ENCODE measurements at regions not wholly inside any gene's neighbourhood (a gene's known extent, or its start where the extent isn't known, plus 50 kb on each side); places are given as distances from the start of the nearest gene placed in this dataset.

DNA sequence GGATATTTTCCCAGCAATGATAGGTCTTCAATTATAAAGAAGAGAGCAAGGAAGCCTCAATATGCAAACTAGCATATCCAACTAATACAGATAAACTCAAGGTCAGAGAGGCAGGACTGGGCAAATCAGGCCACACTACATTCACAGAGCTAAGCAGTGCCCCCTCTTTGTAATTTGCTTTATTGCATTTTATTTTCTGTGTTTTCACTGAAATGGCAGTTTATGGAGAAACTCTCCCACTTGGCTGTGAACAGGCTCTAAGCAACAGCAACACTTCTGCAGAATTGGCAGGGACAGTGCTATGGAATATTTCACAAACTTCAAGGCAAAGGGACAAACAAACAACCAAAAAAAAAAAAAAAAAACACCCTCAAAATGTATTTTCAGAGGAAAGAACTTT lies 93.4 kb upstream of the SOD1 start:
- no peak for DNase-seq (ENCODE audit: low spot score)

DNA sequence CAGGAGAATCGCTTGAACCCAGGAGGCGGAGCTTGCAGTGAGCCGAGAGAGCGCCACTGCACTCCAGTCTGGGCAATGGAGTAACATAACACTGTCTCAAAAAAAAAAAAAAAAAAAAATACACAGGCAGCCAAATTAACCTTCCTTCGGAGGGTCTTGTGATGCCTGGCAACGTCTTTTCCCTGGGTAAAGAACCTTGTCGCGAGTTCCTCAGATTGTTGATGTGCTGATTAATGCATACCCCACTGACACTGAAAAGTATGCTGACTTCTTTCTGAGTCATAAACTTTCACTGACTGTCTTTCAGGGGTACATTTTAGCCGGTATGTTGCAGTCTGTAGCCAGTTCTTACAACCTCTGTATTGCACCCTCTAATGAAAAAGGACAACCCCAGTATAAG lies 95.1 kb upstream of the SOD1 start:
- DNase-seq (ENCODE audit: low spot score) = no peak

DNA sequence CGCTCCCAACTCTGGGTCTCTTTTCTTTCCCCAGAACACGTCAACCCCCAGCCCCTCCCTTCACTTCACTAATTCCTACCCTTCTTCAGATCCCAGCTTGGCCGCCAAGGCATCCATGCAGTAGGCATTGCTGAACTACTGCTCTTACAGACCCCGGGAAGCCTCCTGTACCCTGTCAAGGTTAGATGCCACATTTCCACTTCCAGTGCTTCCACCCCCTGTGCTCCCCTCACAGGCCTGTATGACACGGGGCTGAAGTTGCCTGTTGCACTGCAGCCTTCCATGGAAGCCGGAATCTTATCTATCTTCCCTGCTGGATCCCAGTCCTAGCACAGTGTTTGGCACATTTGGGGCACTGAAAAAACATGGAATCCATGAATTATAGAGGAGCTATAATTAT lies 99.0 kb upstream of the SOD1 start:
- no peak for DNase-seq (ENCODE audit: low spot score)

DNA sequence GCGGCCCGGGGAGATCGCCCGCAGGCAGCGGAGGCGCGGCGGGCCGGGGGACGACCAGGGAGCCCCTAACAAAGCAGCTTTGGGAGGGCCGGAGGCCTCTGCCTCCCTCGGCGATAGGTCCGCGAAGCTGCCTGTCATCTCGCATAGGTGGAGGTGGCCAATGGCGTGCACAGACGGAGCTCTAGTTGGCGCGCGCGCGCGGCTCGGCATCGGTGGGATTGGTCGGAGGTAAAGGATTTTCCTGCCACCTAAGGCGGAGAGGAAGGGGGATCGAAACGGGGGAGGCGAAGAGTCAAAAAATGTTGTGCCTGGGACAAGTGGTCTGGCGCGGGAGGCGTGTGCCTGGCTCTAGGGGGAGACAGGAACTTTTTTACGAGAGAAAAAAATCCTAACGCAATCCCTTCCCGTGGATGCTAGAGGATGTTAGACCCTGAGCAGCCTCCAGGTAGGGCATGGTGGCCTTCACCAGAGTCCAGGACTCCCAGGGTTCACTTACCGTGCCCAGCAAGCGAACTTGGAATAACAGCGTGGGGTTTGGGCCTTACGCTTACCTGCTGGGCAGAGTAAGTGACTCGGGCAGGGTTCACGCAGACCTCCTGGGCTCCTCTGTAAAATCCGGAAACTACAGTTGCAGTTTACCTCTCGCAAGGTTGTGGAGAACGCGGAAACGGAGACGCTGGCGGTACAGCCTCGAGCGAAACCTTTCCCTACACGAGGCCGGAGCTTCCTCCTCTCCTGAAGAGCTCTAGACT lies 99.9 kb upstream of the SOD1 start:
- no peak for DNase-seq (ENCODE audit: low spot score)

DNA sequence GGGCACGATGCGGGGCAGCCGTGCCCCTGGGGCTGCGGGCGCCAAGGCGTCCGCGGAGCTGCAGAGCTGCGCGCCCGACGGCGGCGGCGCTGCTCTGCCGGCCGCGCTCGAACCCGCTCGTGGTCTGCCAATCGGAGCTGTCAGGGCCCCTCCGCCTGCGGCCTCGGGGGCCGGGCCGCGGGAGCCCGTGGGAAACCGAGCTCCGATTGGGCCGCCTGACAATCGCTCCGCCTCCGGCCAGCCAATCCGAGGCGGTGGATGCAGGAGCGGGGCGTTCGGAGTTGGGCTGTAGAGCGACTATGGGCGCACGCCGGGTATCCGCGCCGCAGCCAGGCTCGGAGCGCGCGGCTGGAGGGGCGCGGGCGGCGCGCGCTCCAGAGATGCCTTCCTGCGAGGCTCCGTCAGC lies 100.5 kb upstream of the SOD1 start:
- peak; percentile 19 for DNase-seq (ENCODE audit: low spot score)

DNA sequence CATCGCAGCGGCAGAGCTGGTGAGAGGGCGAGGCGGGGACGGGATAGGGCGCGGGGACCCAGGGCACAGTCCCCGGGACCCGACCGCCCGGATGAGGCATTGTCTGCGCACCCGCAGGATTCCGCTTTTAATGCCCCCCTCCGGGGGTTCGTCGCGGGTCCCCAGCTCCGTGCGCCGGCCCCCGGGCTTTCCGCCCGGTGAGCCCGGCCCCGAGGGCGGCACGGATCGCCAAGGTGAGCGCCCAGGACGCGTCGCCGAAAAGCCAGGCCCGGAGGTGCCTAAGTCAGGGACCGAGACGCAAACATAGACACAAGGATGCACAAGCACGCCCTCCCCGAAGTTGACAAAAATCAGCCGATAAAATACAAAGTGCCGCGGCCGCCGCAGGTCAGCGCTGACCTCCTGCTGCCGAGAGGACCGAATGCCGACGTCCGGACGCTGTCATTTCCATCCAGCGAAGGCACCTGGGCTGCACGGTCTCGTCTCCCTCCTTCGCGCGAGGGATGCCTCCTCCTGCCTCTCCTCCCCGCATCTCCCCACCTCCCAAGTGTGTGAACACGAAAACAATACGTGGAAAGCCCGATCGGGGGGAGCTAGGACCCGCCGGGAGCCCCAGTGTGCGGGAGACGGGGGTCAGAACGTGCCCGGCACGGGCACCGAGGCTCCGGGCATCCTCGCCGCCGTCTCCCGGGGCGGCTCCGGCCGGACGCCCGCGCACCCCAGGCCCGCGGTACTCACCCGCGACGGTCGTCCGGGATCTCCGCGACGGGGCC lies 101.1 kb upstream of the SOD1 start:
- DNase-seq (ENCODE audit: low spot score) = no peak

DNA sequence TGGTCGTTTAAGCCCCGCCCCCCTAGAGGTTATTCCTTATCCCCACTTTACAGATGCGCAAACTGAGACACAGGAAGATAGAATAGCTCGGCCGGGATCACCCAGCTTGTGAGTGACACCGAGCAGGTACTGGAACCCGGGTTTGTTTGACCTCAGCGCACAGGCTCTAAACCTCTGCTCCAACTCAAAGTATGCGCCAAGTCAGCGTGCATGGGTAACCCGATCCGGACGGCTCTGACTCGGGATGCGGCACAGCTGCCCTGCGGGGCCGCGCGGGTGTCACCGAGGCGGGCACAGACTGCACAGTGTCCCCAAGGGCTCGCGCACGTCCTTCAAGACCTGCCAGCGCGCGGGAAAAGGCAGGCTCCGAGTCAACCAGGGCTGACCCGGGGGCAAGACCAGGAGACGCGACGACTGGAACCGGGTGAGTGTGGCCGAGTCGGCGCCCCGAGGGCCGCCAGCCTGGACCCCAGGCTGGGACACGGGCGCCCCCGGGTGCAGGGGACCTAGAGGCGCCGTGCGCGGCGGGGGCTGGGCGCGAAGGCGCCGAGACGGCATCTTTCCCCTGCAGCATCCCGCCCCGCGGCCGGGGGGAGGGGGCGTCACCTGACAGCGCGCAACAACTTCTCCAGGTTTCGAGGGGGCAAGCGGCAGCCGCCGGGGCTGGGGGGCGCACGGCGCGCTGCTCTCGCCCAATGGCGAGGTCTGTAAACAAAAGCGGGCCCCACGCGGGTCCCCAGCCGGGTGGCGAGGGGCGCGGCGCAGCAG lies 101.9 kb upstream of the SOD1 start:
- DNase-seq (ENCODE audit: low spot score) = no peak

DNA sequence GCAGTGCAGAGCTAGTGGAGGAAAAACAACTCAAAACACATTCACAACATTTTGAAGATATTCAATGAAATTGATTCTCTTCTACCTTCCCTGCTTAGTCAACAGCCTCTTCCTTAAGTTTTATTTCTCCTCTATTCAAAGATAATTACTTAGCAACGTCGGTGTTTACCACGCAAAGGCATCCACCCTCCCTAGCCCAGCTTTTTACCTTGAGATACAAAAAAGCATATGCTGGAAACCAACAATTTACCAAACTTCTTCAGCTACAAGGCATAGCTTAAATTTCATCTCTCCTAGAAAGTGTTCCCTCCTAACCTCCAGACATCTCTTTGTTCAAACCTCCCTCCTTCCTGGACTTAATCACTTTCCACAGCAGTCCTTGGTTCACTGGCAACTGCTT lies 102.8 kb upstream of the SOD1 start:
- DNase-seq (ENCODE audit: low spot score) = no peak

DNA sequence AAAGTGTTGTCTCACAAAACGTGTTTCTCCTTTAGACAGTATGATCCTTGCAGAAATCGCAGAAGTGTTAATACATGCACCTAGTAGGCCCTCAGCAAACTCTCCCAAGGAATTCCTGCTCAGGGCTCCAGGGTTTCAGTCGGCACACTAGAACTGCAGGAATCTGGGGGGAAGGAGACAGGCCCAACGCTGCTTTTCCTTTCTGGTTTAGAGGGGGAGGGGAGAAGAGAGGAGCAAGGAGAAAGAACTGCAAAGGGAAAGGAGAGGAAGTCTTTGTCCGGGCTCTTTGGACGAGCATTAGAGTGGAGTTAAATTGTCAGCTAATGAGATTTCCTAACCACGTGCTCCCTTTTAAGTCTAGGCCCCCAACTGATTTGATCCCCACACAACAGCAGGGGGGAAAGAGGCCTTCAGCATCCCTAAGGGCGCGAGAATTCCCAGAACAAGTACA lies 103.7 kb upstream of the SOD1 start:
- DNase-seq (ENCODE audit: low spot score) = no peak

DNA sequence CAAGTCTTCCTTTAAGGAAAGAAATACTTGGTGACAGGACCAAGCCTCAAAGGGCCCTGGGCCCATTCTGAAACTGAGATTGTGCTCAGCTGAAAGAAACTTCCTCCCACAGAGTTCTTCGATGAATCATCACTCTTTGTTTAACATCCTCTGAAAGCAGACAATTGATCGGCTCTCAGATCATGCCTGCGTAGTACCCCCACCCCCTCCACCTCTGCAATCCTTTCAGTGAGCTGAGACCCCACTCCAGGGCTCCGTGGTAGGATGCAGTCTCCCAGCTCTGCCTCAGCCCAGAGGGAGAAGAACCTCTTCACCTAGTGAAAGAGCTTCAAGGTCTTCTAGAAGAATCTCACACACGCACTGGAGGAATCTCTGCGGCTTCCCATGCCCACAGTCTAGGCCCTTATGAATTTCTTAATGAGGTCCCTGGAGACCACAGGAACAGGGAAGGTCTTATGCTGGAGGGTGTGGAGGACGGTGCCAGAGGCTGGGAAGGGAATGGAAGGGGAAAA lies 104.9 kb upstream of the SOD1 start:
- DNase-seq (ENCODE audit: low spot score) = no peak

DNA sequence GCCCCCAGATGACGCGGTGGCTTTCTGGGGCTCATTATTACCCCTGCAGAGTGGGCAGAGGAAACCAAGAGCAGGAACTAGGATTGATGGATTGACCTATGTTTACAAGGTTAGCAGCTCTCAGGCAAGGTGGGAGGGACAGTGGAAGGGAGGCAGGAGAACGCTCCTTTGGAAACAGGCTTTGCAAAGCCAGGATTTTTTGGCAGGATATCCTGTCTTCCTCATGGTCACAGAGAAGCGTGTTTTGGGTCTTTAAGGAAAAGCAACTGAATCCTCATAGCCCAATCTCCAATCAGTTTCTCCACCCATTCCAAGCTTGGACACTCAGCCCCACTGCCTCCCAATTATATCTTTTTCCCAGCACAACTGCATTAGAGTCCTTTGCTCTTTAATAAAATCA lies 105.6 kb upstream of the SOD1 start:
- DNase-seq (ENCODE audit: low spot score) = no peak

DNA sequence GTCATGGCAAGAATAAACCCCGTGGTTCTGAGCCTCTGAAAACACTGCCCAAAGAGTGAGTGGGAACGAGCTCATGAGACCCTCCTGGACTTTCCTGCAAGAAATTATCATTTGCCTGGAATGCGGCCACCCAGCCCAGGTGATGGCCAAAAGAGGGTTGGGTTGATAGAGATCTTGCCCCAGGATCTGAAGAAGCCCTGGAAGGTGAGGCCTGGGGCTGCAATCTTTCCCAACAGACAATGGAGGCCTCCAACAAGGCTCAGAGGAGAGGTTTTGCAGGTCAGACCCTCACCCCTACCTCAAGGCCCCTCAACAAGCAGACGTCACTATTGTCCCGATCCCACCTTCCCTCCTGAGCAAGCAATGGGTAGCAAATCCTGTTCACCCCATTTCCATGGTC lies 106.0 kb upstream of the SOD1 start:
- DNase-seq (ENCODE audit: low spot score) = no peak

DNA sequence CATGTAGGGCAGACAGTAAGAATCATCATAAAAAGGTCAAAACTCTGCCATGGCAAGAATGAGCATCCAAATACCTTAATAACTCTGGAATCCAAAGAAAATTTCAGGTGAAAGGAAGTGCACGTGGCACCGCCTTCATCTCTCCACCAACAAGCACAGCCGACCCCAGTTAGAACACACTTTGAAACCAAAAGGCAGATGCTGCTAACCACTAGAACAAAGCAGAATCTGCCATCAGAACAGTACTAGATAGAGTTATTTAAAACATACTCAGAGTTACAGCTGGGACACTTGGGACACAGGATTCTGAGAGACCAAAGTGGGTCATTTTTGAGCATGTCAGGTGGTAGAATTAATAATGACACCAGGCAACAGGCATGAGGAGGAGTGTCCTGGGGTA lies 106.7 kb upstream of the SOD1 start:
- no peak for DNase-seq (ENCODE audit: low spot score)

DNA sequence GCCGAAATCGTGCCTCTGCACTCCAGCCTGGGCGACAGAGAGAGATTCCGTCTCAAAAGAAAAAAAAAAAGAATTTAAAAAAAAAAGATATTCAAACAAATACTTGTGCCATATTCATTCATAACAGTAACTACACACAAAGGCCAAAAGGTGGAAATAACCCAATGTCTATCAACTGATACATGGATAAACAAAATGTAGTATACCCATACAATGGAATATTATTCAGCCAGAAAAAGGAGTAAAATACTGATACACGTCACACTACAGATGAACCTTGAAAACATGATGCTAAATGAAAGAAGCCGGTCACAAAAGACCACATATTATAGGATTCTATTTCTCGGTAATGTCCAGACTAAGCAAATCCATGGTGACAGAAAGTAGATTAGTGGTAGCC lies 109.4 kb upstream of the SOD1 start:
- DNase-seq (ENCODE audit: low spot score) = no peak

DNA sequence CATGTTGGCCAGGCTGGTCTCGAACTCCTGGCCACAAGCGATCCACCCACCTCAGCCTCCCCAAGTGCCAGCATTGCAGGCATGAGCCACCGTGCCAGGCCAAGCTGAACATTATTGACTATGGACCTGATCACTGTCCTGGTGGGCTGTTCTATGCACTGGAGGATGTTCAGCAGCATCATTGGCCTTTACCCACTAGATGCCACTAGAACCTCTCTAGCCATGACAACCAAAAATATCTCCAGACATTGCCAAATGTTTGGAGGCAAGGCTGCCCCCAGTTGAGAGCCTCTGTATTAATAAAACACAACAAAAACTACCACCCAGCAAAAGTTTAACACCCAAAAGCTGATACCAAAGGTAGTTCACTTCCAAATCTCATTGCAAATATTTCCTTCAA lies 110.8 kb upstream of the SOD1 start:
- DNase-seq (ENCODE audit: low spot score) = no peak

DNA sequence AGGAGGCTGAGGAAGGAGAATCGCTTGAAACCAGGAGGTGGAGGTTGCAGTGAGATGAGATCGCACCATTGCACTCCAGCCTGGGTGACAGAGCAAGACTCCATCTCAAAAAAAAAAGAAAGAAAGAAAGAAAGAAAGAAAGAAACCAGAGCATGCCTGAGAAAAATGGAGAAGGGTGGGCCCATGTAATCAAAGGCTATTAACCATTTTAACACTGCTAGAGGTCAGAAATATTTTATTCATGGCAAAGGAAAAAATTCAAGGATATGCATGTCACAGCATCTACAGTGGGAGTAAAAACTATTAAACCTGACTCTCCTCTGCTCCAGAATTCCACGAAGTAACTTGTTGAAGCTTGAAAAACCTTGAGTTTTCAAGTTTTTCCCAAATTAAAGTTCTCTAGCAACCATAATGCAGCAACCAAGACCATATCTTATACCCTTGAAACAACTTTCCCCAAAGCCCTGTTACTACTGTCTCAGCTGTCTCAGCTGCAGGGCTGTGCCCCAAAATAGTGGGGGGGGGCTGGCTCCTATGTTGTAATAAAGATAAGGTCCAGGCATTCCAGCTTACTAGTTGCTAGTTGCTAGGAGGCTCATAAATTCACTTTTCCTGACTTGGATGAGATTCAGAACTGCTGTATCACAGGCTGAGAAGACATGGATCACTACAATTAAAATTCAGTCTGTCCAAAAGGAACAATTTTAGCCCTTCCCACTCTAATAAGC lies 112.9 kb upstream of the SOD1 start:
- DNase-seq (ENCODE audit: low spot score) = no peak

DNA sequence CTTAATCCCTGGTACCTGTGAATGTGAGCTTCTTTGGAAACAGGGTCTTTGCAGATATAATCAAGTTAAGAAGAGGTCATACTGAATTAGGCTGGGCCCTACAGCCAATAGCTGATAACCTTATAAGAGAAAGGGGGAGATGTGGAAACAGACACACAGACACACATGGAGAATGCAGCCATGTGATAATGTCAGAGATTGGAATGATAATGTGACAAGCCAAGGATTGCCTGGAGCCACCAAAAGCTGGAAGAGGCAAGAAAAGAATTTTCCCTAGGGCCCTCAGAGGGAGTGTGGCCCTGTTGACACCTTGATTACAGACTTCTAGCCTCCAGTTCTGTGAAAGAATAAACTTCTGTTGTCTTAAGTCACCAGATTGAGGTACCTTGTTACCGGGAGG lies 114.5 kb upstream of the SOD1 start:
- no peak for DNase-seq (ENCODE audit: low spot score)

DNA sequence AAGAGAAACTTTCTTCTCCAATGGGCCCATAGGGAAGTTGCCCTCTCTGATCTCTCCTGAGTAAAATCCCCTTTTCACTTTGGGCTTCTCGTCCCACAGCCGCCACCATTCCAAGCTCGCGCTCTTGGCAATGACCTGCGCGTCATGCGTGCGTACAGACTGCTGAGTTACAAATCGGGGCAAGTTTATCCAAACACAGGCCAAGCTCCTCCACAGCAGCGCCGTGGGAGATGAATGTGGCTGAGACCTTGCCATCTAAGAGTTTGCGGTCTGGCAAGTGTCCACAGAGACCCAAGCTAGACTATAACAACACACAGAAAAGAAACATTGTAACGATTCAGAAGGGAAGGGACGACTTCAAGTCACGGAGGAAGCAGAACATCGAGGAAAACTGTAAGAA lies 116.3 kb upstream of the SOD1 start:
- no peak for DNase-seq (ENCODE audit: low spot score)

DNA sequence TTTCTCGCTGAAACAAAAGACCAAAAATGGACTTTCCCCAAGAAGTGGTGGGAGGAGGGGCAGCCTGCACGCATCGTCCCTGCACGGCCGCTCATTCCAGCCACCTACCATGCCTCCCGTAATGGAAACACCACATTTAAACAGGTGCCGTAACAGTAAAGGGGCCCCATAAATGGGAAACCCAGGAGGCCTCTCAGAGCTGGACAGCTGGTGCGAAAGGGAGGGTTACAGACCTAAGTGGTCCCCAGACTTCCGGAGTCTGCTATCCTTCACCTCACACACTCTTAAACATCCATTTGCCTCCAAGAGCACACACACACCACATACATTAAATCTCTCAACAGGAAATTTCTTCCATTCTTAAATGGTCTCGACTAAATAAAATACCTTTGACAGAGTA lies 120.7 kb upstream of the SOD1 start:
- DNase-seq (ENCODE audit: low spot score) = no peak

DNA sequence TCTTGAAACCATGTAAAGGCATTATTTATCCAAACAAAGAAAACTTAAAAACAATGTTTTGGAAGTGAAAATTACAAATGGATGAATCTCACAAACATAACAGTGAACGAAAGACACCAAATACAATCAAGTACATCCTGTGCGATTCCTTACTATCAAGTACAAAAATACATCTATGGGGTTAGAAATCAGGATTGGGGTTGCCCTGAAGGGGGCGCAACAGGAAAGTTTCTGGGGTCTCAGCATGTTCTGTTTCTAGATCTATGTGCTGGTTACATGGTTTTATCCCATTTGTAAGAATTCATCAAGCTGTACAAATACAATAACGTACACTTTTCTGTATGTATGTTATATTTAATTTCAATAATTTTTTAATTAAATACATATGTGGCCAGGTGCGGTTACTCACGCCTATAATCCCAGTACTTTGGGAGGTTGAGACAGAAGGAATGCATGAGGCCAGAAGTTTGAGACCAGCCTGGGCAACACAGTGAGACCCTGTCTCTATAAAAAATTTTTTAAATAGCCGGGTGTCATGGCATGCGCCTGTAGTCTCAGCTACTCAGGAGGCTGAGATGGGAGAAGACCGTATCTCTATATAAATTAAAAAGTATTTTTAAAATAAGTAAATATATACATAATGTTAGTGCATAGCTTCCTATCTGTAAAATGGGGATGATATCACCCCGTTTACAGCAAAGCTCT lies 121.5 kb upstream of the SOD1 start:
- DNase-seq (ENCODE audit: low spot score) = no peak

DNA sequence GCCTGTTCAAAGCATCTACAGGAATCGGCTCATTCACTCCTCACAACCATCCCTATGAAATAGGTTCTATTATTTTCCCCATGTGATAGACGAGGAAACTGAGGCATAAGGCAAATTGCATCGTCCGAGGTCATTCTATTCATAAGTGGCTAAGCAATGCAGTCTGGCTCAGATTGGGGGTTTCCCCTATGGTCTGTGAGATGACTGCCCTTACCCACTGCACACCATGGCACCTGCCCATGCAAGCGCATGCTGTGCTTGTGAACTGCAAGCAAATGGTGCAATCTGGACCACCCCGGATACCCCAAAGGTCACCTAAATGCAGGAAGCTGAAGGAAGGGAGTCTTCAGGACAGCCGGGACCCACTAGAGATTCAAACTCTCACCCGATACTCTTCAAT lies 123.4 kb upstream of the SOD1 start:
- DNase-seq (ENCODE audit: low spot score) = no peak

DNA sequence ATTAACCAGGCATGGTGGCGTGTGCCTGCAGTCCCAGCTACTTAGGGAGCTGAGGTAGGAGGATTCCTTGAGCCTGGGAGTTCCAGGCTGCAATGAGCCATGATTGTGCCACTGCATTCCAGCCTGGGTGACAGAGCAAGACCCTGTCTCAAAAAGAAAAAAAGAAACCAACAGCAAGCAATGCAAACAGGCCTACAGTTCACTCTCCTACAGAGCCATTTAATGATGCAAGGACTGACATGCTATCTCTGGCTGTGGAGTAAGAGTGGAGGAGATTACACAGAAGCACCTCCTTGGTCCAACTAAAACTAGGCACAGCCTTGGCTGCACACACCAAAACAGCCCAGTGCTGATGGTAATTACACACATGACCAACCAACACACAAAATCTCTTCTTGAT lies 127.5 kb upstream of the SOD1 start:
- DNase-seq (ENCODE audit: low spot score) = no peak

Data from hepatic stellate cell (primary cell).